ENCODE measurements at regions not wholly inside any gene's neighbourhood (a gene's known extent, or its start where the extent isn't known, plus 50 kb on each side); places are given as distances from the start of the nearest gene placed in this dataset.

- no peak for TF ChIP-seq CTCF (conservative IDR thresholded peaks at IDR 0.05)
- no peak for DNase-seq
- H3K27ac Mint-ChIP-seq: no peak overlapping the region
- Histone ChIP-seq H3K36me3 (ENCODE audit: control insufficient read depth, insufficient read depth, low read length) (no peaks in the 10 kb centered on the region), H3K27me3 (ENCODE audit: control insufficient read depth, insufficient read depth, low read length, poor library complexity, severe bottlenecking) (no peaks in the 10 kb centered on the region), H3K27ac (ENCODE audit: low read depth, low read length) (no peak overlapping the region), H3K9me3 (ENCODE audit: control insufficient read depth, low read length) (peaks cover under 1% of the 10 kb centered on the region), H3K4me1 (ENCODE audit: control insufficient read depth, insufficient read depth, low read length) (no peaks in the 10 kb centered on the region), H3K9ac (ENCODE audit: extremely low read depth, low read length, poor library complexity, severe bottlenecking) (no peak overlapping the region), H3K4me3 (ENCODE audit: low read length) (no peak overlapping the region)
- no peaks in the 10 kb centered on the region for H3K27me3 Mint-ChIP-seq (ENCODE audit: insufficient read depth)
- H3K36me3 Mint-ChIP-seq (ENCODE audit: low read depth): peaks cover 4% of the 10 kb centered on the region
- 96% methylated on average over 2 of the region's 3 CpGs; no CpG with 5 or more reads in 1 of the 2 experiments for WGBS, 2 experiments (ENCODE audit: insufficient coverage in 1 of 2, insufficient read length in 1 of 2)
- peaks cover 7% of the 10 kb centered on the region for H3K9me3 Mint-ChIP-seq
- no peak overlapping the region for H3K4me3 Mint-ChIP-seq
- H3K4me1 Mint-ChIP-seq: peaks cover 6% of the 10 kb centered on the region
These were observed 195.9 kb upstream of the FBXO33 start for GRCh38 chr14:39628087-39628486.

- Histone ChIP-seq H3K4me3 (ENCODE audit: low read length) (no peak overlapping the region), H3K27ac (ENCODE audit: low read depth, low read length) (no peak overlapping the region), H3K9ac (ENCODE audit: extremely low read depth, low read length, poor library complexity, severe bottlenecking) (no peak overlapping the region), H3K4me1 (ENCODE audit: control insufficient read depth, insufficient read depth, low read length) (no peaks in the 10 kb centered on the region), H3K9me3 (ENCODE audit: control insufficient read depth, low read length) (peaks cover 9% of the 10 kb centered on the region), H3K27me3 (ENCODE audit: control insufficient read depth, insufficient read depth, low read length, poor library complexity, severe bottlenecking) (no peaks in the 10 kb centered on the region), H3K36me3 (ENCODE audit: control insufficient read depth, insufficient read depth, low read length) (no peaks in the 10 kb centered on the region)
- WGBS, 2 experiments (ENCODE audit: insufficient coverage in 1 of 2, insufficient read length in 1 of 2): 94 to 100% methylated on average over 9 to 17 of the region's 17 CpGs
- DNase-seq: no peak
- H3K27ac Mint-ChIP-seq: no peak overlapping the region
- no peak overlapping the region for H3K4me3 Mint-ChIP-seq
- no peak for TF ChIP-seq CTCF (conservative IDR thresholded peaks at IDR 0.05)
- peaks cover 5% of the 10 kb centered on the region for H3K36me3 Mint-ChIP-seq (ENCODE audit: low read depth)
- peaks cover 6% of the 10 kb centered on the region for H3K4me1 Mint-ChIP-seq
- peaks cover 16% of the 10 kb centered on the region for H3K9me3 Mint-ChIP-seq
- no peaks in the 10 kb centered on the region for H3K27me3 Mint-ChIP-seq (ENCODE audit: insufficient read depth)
These were observed 194.7 kb upstream of the FBXO33 start for GRCh38 chr14:39626589-39627576.

- H3K4me1 ChIP-seq (ENCODE audit: control insufficient read depth, insufficient read depth, low read length): peaks cover 2% of the 10 kb centered on the region
- no peak overlapping the region for H3K4me3 ChIP-seq (ENCODE audit: low read length)
- no peak overlapping the region for H3K9ac ChIP-seq (ENCODE audit: extremely low read depth, low read length, poor library complexity, severe bottlenecking)
- TF ChIP-seq CTCF (conservative IDR thresholded peaks at IDR 0.05): no peak
- H3K27me3 ChIP-seq (ENCODE audit: control insufficient read depth, insufficient read depth, low read length, poor library complexity, severe bottlenecking): no peaks in the 10 kb centered on the region
- Mint-ChIP-seq H3K4me1 (peaks cover 8% of the 10 kb centered on the region), H3K4me3 (no peak overlapping the region), H3K9me3 (peaks cover 14% of the 10 kb centered on the region), H3K27me3 (ENCODE audit: insufficient read depth) (no peaks in the 10 kb centered on the region), H3K27ac (no peak overlapping the region), H3K36me3 (ENCODE audit: low read depth) (peaks cover 5% of the 10 kb centered on the region)
- DNase-seq: no peak
- peaks cover 9% of the 10 kb centered on the region for H3K9me3 ChIP-seq (ENCODE audit: control insufficient read depth, low read length)
- H3K36me3 ChIP-seq (ENCODE audit: control insufficient read depth, insufficient read depth, low read length): no peaks in the 10 kb centered on the region
- WGBS, 2 experiments (ENCODE audit: insufficient coverage in 1 of 2, insufficient read length in 1 of 2): no CpG with 5 or more reads among the region's 1 CpG
- no peak overlapping the region for H3K27ac ChIP-seq (ENCODE audit: low read depth, low read length)
These were observed 189.4 kb upstream of the FBXO33 start for GRCh38 chr14:39621678-39622077.
